ENCODE measurements at regions not wholly inside any gene's neighbourhood (a gene's known extent, or its start where the extent isn't known, plus 50 kb on each side); places are given as distances from the start of the nearest gene placed in this dataset.
A peak's percentile ranks its signal among the peaks of the same experiment; 100 is the strongest.

DNA sequence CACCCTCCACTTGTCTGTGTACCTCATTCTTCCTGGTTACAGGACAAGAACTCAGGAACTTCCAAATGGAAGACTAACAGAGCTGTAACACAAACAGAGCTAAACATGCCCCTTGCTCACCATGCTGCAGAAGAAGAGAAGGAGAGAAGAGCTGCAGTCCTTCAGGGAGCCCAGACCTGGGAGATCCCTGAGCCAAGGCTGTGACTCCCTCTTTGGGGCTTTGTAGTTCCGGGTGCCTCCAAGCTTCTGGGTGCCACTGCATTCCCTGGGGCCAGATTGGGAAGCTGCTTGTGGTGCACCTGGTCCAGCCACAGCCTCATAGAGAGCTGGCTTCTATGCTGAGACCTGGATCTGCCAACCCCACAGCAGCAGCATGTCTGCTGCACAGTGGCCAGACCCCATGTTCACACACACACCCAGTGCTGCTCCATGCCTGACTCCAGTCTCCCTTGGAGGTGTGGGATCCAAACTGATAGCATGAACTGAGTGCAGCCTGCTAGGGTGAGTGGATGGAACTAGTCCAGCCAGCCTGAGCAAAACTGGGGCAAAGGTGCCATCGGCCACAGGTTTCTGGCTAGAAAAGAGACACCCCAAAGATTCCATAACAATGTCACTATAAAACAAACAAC lies 263.0 kb upstream of the NRIP1 start:
- intact Hi-C loops (cut with DNase I): no loop called here
- peak; percentile 65 for ATAC-seq (ENCODE audit: poor library complexity)
- DNase-seq: no peak

DNA sequence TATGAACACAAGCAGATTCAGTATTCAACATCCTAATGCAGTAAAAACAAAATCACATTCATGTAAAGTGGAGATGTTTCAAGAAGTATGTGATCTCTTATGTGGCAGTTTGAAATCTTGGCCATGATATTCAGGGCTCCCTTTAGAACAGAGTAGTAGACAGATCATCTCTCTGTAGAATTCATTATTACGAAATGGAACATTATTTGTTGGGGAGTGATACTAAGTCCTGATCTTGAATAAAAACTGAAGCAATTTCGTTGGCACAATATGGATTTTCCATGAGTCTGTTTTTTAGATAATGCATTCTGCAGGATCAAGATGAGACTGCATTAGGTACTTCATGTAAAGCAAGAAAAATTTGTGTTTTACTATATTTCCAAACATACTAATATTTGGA lies 264.4 kb upstream of the NRIP1 start:
- DNase-seq (no peak), ATAC-seq (ENCODE audit: poor library complexity) (no peak)
- intact Hi-C loops (cut with DNase I): no loop called here

DNA sequence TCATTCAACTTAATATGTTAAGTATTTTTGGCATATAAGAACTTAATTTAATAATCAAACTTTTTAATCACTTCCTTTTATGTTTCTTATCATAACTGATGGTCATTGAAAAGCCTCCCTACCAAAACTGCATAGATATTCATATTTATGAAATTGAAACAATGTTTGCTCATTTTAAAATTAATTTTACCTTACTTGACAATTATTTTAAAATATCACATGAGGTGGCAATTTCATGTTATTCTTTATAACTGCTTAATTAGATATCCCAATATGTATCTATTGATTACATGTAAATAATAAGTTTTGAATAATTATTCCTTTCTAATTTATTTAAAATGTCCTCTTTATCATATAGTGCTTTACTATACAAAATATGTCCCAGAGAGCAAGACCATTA lies 266.1 kb upstream of the NRIP1 start:
- DNase-seq (no peak), ATAC-seq (ENCODE audit: poor library complexity) (no peak)
- intact Hi-C loops (cut with DNase I): no loop called here

DNA sequence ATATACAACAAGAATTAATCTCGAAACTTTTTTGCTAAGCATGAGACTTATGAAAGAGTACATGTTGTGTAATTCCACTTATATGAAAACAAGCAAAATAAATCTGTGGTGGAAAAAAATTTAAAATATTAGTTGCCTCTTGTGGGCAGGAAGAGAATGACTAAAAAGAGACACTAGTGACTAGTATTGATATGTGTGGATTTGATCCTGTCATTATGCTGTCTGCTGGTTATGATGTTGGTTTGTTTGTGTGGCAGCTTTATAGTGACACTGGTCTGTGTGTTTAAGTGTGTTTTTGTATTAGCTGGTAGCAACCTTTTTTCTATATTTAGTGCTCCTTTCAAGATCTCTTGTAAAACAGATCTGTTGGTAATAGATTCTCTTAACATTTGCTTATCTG lies 267.8 kb upstream of the NRIP1 start:
- ATAC-seq (ENCODE audit: poor library complexity): no peak
- DNase-seq: no peak
- intact Hi-C loops (cut with DNase I): no loop called here

- DNase-seq (no peak), ATAC-seq (ENCODE audit: poor library complexity) (no peak)
- intact Hi-C loops (cut with DNase I): no loop called here
Measured at GRCh38 chr21:15333136-15333710, 268.4 kb upstream of the NRIP1 start.

DNA sequence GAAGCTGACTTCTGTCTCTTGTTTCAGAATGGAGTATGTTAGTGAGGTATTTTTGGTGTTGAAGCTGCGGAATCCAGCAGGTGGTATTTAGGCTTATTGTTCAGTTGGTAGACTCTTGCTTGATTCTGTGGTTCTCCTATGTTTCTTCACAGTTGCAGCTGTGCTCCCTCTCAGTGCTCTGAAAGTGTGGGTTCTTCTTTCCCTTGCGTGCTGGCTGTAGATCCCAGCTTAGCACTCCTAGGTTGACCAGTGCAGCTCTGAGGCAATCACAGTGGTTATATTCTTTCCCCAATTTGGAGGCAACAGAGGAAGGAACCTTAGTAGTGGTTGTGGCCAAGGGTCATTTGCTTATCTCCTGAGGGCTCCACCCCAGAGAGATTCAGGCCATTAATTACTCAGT lies 269.2 kb upstream of the NRIP1 start:
- no peak for ATAC-seq (ENCODE audit: poor library complexity)
- intact Hi-C loops (cut with DNase I): no loop called here

GRCh38 chr21:15343066-15343465 lies 278.3 kb upstream of the NRIP1 start:
- no peak for ATAC-seq (ENCODE audit: poor library complexity)
- no peak for DNase-seq
- intact Hi-C loops (cut with DNase I): no loop called here

More for the DNA sequence above, 269.2 kb upstream of the NRIP1 start:
- no peak for DNase-seq

DNA sequence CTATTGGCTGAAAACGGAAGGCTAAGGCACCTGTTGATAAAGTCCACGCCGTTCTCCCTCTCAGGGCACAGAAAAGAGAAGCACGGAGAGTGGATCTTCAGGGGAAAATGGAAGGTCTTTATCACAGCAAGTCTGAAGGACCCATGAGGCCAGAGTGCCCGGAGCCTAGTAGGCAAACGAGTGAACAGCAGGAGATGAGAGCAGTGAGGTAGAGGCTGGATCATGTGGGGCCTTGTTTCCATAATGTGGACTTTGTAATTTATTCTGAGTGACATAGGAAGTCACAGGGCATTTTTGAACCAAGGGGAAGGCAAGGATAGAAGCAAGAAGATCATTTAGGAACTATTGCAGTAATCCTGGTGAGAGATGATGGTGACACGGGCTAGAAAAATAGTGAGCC lies 287.2 kb upstream of the NRIP1 start:
- ATAC-seq (ENCODE audit: poor library complexity): no peak
- intact Hi-C loops (cut with DNase I): no loop called here
- DNase-seq: no peak

GRCh38 chr21:15353546-15353945 lies 288.7 kb upstream of the NRIP1 start:
- intact Hi-C loops (cut with DNase I): no loop called here
- ATAC-seq (ENCODE audit: poor library complexity): no peak

DNA sequence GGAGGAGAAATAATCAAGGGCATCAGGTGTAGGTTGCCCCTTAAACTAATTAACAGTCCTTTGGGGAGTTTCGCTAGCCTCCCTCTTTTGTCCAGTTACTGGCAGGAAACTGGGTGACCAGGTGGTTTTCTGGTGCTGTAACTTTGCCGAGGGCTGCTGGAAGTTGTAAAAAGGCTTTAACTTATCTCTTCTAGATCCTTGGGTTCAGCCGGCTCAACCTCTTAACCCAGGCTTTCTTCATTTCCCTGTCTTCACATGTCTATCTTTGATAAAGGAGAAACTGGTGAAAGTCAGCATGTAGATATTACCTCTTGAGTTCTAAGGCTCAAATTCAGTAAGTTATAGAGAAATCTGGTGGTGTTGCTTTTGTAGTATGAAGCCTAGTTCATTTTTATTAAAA lies 289.7 kb upstream of the NRIP1 start:
- DNase-seq (no peak), ATAC-seq (ENCODE audit: poor library complexity) (no peak)
- intact Hi-C loops (cut with DNase I): no loop called here

More at GRCh38 chr21:15353546-15353945, 288.7 kb upstream of the NRIP1 start:
- no peak for DNase-seq

DNA sequence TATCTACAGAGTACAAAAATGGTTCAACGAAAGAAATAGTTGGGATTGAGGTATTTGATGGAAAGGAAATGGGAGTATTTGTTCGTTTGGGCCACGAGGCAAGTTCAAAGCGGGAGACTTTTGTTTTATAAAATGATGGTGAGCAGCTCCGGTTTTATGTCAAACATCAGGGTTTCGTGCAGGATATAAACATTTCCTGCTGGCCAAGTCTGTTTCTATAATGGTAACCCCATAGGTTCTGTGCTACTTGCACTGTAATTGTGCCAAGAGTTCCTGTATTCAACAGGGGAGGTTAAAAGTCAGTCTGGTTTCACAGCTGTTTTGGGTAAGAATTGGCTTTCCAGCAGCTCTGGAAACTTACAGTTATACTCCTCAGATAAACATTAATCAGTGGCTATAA lies 290.3 kb upstream of the NRIP1 start:
- DNase-seq (no peak), ATAC-seq (ENCODE audit: poor library complexity) (no peak)
- intact Hi-C loops (cut with DNase I): no loop called here

DNA sequence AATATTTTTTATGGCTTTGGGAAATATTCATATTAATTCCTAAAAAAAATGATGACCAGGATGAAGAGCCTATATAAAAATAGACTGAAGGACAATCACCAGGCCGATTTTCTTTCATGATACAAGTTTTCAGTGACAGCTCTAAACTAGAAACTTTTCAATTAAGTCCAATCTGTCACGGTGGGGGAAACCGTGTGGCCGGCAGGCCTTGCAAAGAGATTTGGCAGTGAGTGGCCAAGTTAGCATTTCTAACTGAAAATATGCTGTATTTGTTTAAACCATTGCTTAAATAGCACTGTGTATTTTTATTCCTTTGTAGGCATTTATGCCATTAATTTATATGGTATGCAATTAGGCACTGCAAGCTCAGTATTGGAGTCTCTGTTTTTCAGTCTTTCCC lies 294.5 kb upstream of the NRIP1 start:
- DNase-seq (no peak), ATAC-seq (ENCODE audit: poor library complexity) (no peak)
- intact Hi-C loops (cut with DNase I): no loop called here

- intact Hi-C loops (cut with DNase I): no loop called here
- DNase-seq (no peak), ATAC-seq (ENCODE audit: poor library complexity) (no peak)
Measured at GRCh38 chr21:15362458-15362857, 297.7 kb upstream of the NRIP1 start.

DNA sequence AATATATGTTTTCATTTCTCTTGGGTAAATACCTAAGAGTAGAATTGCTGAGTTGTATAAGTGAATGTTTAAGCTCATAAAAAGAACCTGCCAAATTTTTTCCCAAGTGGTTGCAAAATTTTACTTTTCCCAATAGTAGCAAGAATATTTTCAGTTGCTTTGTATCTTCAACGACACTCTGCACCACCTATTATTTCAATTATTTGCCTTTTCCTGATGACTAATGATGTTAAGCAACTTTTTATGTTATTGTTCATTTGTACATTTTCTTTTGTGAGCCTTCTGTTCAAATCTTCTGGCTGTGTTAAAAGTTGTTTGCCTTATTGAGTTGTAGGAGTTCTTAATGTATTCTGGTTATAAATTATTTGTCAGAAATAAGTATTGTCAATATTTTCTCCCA lies 299.1 kb upstream of the NRIP1 start:
- DNase-seq (no peak), ATAC-seq (ENCODE audit: poor library complexity) (no peak)
- intact Hi-C loops (cut with DNase I): no loop called here

DNA sequence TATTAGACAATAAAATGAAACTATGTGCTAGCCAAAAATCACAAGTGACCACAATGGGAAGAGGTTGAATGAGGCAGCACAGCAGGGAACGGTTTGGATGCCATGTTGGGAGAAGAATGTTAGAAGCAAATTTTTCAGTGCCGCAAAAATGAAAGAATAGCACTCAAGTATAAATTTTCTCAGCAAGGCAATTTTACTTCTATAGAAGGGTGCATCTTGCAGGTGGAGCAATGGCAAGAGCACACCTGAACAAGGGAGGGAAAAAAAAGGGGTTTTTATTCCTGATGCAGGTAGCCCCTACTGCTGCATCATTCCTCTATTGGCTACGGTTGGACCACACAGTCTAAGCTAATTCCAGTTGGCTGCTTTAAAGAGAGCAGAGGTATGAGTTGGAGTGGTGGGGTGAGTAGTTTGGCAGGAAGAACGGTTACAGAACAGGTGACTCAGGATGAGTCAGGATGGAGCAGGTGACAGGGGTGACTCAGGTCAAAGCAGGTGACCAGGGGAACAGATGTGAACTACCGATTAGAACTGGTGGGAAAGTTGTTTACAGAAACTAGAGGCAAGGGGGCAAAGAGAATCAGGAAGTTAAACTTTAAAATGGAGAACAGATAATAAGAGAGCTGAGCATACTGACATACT lies 301.1 kb upstream of the NRIP1 start:
- DNase-seq (no peak), ATAC-seq (ENCODE audit: poor library complexity) (no peak)
- intact Hi-C loops (cut with DNase I): no loop called here

- no peak for ATAC-seq (ENCODE audit: poor library complexity)
- no peak for DNase-seq
- intact Hi-C loops (cut with DNase I): no loop called here
Measured at GRCh38 chr21:15366555-15366954, 301.8 kb upstream of the NRIP1 start.

DNA sequence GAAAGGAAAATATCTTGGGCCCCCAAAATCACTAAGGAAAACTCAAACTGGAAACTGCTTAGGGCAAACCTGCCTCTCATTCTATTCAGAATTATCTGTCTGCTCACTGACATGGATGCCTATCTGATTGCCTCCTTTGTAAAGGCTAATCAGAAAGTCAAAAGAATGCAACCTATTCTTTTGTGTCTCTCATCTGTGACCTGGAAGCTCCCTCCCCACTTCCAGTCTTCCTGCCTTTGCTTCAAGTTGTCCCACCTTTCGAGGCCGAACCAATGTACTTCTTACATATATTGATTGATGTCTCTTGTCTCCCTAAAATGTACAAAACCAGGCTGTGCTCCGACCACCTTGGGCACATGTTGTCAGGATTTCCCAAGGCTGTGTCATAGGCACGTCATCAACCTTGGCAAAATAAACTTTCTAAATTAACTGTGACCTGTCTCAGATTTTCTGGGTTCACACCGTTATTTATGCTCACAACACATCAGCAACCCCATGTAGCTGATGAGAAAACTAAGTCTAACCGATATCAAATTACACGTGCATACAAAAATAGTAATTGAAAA lies 302.3 kb upstream of the NRIP1 start:
- intact Hi-C loops (cut with DNase I): no loop called here
- ATAC-seq (ENCODE audit: poor library complexity): no peak
- DNase-seq: no peak

- DNase-seq: no peak
- intact Hi-C loops (cut with DNase I): no loop called here
- ATAC-seq (ENCODE audit: poor library complexity): no peak
Measured at GRCh38 chr21:15370462-15370975, 305.7 kb upstream of the NRIP1 start.

GRCh38 chr21:15373941-15374340 lies 309.1 kb upstream of the NRIP1 start:
- intact Hi-C loops (cut with DNase I): no loop called here

GRCh38 chr21:15379776-15380175 lies 315.0 kb upstream of the NRIP1 start:
- intact Hi-C loops (cut with DNase I): no loop called here
- no peak for DNase-seq
- peak; percentile 57 for ATAC-seq (ENCODE audit: poor library complexity)

More at GRCh38 chr21:15373941-15374340, 309.1 kb upstream of the NRIP1 start:
- ATAC-seq (ENCODE audit: poor library complexity): no peak
- no peak for DNase-seq

Data from Right ventricle myocardium superior (tissue), 1 donor.